ENCODE measurements at regions not wholly inside any gene's neighbourhood (a gene's known extent, or its start where the extent isn't known, plus 50 kb on each side); places are given as distances from the start of the nearest gene placed in this dataset.

DNA sequence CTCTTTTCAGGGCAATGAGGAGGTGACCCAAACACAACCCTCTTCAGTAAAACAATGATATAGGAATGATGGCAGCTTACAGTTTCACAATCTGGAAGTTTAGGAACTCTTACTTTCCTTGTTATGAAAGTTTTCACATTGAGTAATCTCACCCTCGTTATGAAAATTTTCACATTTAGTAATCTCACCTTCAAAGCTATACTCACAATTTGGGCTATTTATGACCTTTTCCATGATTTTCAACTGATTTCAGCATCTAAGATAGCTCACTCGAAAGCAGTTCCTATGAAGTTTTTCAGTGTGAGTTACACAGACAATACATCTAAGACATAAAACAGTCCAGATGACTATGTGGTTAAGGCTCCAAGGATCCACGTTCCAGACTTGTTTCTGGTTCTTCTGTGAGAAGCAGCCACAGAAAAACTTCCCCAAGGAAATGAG, 57.1 kb downstream of the FOXD1 start:
- ATAC-seq (no peak), DNase-seq (no peak)
- intact Hi-C loops (cut with micrococcal nuclease) = no loop called here
- peaks cover 18% of the 10 kb centered on the region for H3K4me1 ChIP-seq (ENCODE audit: control insufficient read depth, insufficient read depth, low read length)
- Mint-ChIP-seq H3K4me1 (peaks cover 17 to 18% of the 10 kb centered on the region in 2 donors), H3K27ac (no peak overlapping the region), H3K9me3 (peaks cover 0 to 2% of the 10 kb centered on the region in 2 donors), H3K4me3 (no peak overlapping the region), H3K27me3 (ENCODE audit: low read depth in 2 of 2) (peaks cover 15 to 58% of the 10 kb centered on the region in 2 donors), H3K36me3 (no peaks in the 10 kb centered on the region)
- 57% methylated on average over 3 of the region's 3 CpGs for WGBS (ENCODE audit: insufficient coverage)
- H3K36me3 ChIP-seq (ENCODE audit: control insufficient read depth, insufficient read depth, low read length) = no peaks in the 10 kb centered on the region
- no peaks in the 10 kb centered on the region for H3K9me3 ChIP-seq (ENCODE audit: control insufficient read depth, insufficient read depth, low read length)
- H3K4me3 ChIP-seq (ENCODE audit: low read length) = no peak overlapping the region
- TF ChIP-seq, protein P1, sequence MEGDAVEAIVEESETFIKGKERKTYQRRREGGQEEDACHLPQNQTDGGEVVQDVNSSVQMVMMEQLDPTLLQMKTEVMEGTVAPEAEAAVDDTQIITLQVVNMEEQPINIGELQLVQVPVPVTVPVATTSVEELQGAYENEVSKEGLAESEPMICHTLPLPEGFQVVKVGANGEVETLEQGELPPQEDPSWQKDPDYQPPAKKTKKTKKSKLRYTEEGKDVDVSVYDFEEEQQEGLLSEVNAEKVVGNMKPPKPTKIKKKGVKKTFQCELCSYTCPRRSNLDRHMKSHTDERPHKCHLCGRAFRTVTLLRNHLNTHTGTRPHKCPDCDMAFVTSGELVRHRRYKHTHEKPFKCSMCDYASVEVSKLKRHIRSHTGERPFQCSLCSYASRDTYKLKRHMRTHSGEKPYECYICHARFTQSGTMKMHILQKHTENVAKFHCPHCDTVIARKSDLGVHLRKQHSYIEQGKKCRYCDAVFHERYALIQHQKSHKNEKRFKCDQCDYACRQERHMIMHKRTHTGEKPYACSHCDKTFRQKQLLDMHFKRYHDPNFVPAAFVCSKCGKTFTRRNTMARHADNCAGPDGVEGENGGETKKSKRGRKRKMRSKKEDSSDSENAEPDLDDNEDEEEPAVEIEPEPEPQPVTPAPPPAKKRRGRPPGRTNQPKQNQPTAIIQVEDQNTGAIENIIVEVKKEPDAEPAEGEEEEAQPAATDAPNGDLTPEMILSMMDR (IDR thresholded peaks at IDR 0.05) = no peak
- no peak overlapping the region for H3K27ac ChIP-seq (ENCODE audit: low read length)
- peaks cover 5% of the 10 kb centered on the region for H3K27me3 ChIP-seq (ENCODE audit: control insufficient read depth, insufficient read depth, low read length)

DNA sequence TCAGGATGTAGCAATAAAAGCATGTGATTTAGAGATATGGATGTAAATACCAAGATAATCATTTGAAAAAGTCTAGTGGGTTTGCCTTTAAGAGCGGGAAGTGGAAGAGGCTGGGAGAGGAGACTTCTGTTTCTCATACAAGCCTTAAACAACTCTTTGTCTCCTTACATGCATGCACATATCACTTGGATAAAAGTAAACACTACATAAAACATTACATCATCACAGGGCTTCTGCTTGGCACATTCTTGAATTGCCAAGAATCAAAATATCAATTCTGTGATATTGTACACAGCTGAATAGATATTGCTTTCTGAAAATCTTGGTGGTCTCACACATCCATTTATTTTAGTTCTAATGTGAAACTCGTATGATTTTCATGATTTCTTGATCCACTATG, 57.6 kb downstream of the FOXD1 start:
- intact Hi-C loops (cut with micrococcal nuclease) = no loop called here
- no peak for ATAC-seq
- H3K36me3 ChIP-seq (ENCODE audit: control insufficient read depth, insufficient read depth, low read length) = no peaks in the 10 kb centered on the region
- WGBS (ENCODE audit: insufficient coverage) = no CpG with 5 or more reads among the region's 2 CpGs
- TF ChIP-seq, protein P1 (IDR thresholded peaks at IDR 0.05) = no peak
- no peak overlapping the region for H3K4me3 ChIP-seq (ENCODE audit: low read length)
- Mint-ChIP-seq H3K36me3 (no peaks in the 10 kb centered on the region), H3K27ac (no peak overlapping the region), H3K4me1 (peaks cover 21 to 22% of the 10 kb centered on the region in 2 donors), H3K9me3 (peaks cover 0 to 2% of the 10 kb centered on the region in 2 donors), H3K4me3 (no peak overlapping the region), H3K27me3 (ENCODE audit: low read depth in 2 of 2) (peaks cover 17 to 53% of the 10 kb centered on the region in 2 donors)
- no peak overlapping the region for H3K27ac ChIP-seq (ENCODE audit: low read length)
- H3K9me3 ChIP-seq (ENCODE audit: control insufficient read depth, insufficient read depth, low read length) = no peaks in the 10 kb centered on the region
- H3K4me1 ChIP-seq (ENCODE audit: control insufficient read depth, insufficient read depth, low read length) = peaks cover 18% of the 10 kb centered on the region
- no peak for DNase-seq
- peaks cover 2% of the 10 kb centered on the region for H3K27me3 ChIP-seq (ENCODE audit: control insufficient read depth, insufficient read depth, low read length)

DNA sequence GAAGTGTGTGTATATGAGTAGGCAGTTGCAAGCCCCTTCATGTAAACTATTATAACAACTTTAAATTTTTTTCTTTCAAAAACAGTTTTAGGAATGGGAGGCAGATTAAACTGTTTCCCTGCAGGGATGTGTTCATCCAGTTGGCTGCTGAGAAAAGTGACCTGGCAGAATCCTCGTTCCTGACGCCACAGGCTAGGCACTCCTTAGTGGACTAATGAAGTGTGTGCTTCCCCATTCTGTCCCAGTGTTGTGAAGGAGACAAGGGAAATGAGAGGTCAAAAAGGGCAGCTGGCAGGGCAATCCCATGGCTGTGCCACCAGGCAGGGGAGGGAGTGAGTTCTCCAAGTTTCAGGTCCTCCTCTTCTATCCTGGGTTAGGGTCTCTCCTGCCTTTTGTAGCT, 59.8 kb downstream of the FOXD1 start:
- Mint-ChIP-seq H3K27me3 (ENCODE audit: low read depth in 2 of 2) (peaks cover 23 to 55% of the 10 kb centered on the region in 2 donors), H3K27ac (no peak overlapping the region), H3K36me3 (peaks cover 16% of the 10 kb centered on the region), H3K4me1 (peaks cover 21 to 22% of the 10 kb centered on the region in 2 donors), H3K4me3 (no peak overlapping the region), H3K9me3 (peaks cover 5 to 7% of the 10 kb centered on the region in 2 donors)
- 91% methylated on average over 2 of the region's 2 CpGs for WGBS (ENCODE audit: insufficient coverage)
- ATAC-seq (no peak), DNase-seq (no peak)
- intact Hi-C loops (cut with micrococcal nuclease) = no loop called here
- peaks cover 18% of the 10 kb centered on the region for H3K4me1 ChIP-seq (ENCODE audit: control insufficient read depth, insufficient read depth, low read length)
- H3K36me3 ChIP-seq (ENCODE audit: control insufficient read depth, insufficient read depth, low read length) = no peaks in the 10 kb centered on the region
- TF ChIP-seq, protein P1 (IDR thresholded peaks at IDR 0.05) = no peak
- no peak overlapping the region for H3K4me3 ChIP-seq (ENCODE audit: low read length)
- H3K27me3 ChIP-seq (ENCODE audit: control insufficient read depth, insufficient read depth, low read length) = no peaks in the 10 kb centered on the region
- peaks cover 3% of the 10 kb centered on the region for H3K9me3 ChIP-seq (ENCODE audit: control insufficient read depth, insufficient read depth, low read length)
- H3K27ac ChIP-seq (ENCODE audit: low read length) = no peak overlapping the region

DNA sequence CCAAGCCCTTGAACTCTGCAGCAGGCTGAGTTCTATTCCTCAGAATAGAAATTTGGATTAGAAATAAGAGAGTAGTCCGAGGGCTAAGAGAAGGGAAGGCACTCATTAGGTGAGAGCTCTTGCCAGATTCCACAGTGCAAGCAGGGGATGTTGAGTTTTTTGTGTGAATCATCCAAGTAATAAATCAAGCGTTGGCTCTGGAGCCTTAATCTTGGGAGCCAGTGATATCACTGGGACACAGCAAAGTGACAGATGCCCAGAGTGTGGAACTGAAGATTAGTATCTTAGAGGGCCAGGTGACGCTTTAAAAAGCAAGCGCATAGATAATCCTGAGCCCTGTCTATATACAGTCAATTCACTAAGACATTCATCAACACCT, 60.3 kb downstream of the FOXD1 start:
- H3K36me3 Mint-ChIP-seq = peaks cover 18% of the 10 kb centered on the region
- H3K4me1 Mint-ChIP-seq = peaks cover 21 to 22% of the 10 kb centered on the region in 2 donors
- no peak overlapping the region for H3K27ac ChIP-seq (ENCODE audit: low read length)
- TF ChIP-seq, protein P1 (IDR thresholded peaks at IDR 0.05) = no peak
- no peak for ATAC-seq
- peaks cover 3% of the 10 kb centered on the region for H3K27me3 ChIP-seq (ENCODE audit: control insufficient read depth, insufficient read depth, low read length)
- peaks cover 5 to 7% of the 10 kb centered on the region in 2 donors for H3K9me3 Mint-ChIP-seq
- H3K4me3 ChIP-seq (ENCODE audit: low read length) = no peak overlapping the region
- H3K27me3 Mint-ChIP-seq (ENCODE audit: low read depth in 2 of 2) = peaks cover 27 to 55% of the 10 kb centered on the region in 2 donors
- 82% methylated on average over 3 of the region's 4 CpGs for WGBS (ENCODE audit: insufficient coverage)
- H3K4me3 Mint-ChIP-seq = peak overlapping the region; percentile 65
- peaks cover 3% of the 10 kb centered on the region for H3K9me3 ChIP-seq (ENCODE audit: control insufficient read depth, insufficient read depth, low read length)
- no peaks in the 10 kb centered on the region for H3K36me3 ChIP-seq (ENCODE audit: control insufficient read depth, insufficient read depth, low read length)
- no peak for DNase-seq
- no peak overlapping the region for H3K27ac Mint-ChIP-seq
- intact Hi-C loops (cut with micrococcal nuclease) = no loop called here
- H3K4me1 ChIP-seq (ENCODE audit: control insufficient read depth, insufficient read depth, low read length) = peaks cover 18% of the 10 kb centered on the region
